GM23338 (cell line): ENCODE measurements at regions not wholly inside any gene's neighbourhood (a gene's known extent, or its start where the extent isn't known, plus 50 kb on each side); places are given as distances from the start of the nearest gene placed in this dataset.

Source experiments
- ATAC-seq: fragments of 200-7000 bp; cut with Tn5 transposase; 3 replicates; pipeline ENCODE4 v1.9.1; 2020
- DNase-seq: peaks from one replicate; pipeline ENCODE4 v3.0.0-alpha.2; 2015; ENCODE audit warnings: low spot score
- H2AFZ ChIP-seq: fragments of 200-600 bp; sonication (generic); 2 replicates; pipeline ENCODE4 v1.8.0; 2016; ENCODE audit warnings: antibody characterized with exemption, mild to moderate bottlenecking, moderate library complexity
- H3F3A ChIP-seq: fragments of 200-600 bp; sonication (generic); replicated peaks from 2 replicates; pipeline ENCODE4 v1.8.0; 2017; ENCODE audit warnings: antibody characterized with exemption, mixed run types, low read depth
- H3K27ac ChIP-seq: fragments of 200-600 bp; sonication (generic); 2 replicates; pipeline ENCODE4 v1.6.1; 2016; ENCODE audit warnings: low read depth
- H3K27me3 ChIP-seq: fragments of 200-600 bp; sonication (generic); 2 replicates; pipeline ENCODE4 v1.8.0; 2016; ENCODE audit warnings: mild to moderate bottlenecking, mixed run types, moderate library complexity; ENCODE audit not compliant: insufficient read depth
- H3K36me3 ChIP-seq: fragments of 200-600 bp; sonication (generic); 2 replicates; pipeline ENCODE4 v1.8.0; 2016; ENCODE audit warnings: mild to moderate bottlenecking; ENCODE audit not compliant: insufficient read depth
- H3K4me1 ChIP-seq: fragments of 200-600 bp; sonication (generic); 2 replicates; pipeline ENCODE4 v1.8.0; 2016; ENCODE audit warnings: mild to moderate bottlenecking, moderate library complexity; ENCODE audit not compliant: insufficient read depth
- H3K4me2 ChIP-seq: fragments of 200-600 bp; sonication (generic); 2 replicates; pipeline ENCODE4 v1.7.1; 2017; ENCODE audit warnings: mixed run types
- H3K4me3 ChIP-seq: fragments of 200-600 bp; sonication (generic); 2 replicates; pipeline ENCODE4 v1.6.1; 2016; ENCODE audit warnings: mixed run types
- H3K79me2 ChIP-seq: fragments of 200-600 bp; sonication (generic); replicated peaks from 2 replicates; pipeline ENCODE4 v1.8.0; 2017; ENCODE audit warnings: mild to moderate bottlenecking; ENCODE audit not compliant: insufficient read depth
- H3K9me2 ChIP-seq: fragments of 200-600 bp; sonication (generic); 2 replicates; pipeline ENCODE4 v1.8.0; 2017; ENCODE audit not compliant: insufficient read depth
- H4K20me1 ChIP-seq: fragments of 200-600 bp; sonication (generic); replicated peaks from 2 replicates; pipeline ENCODE4 v1.8.0; 2017; ENCODE audit warnings: mild to moderate bottlenecking; ENCODE audit not compliant: insufficient read depth
- H3K27ac Mint-ChIP-seq: 2 replicates; pipeline ENCODE4 v1.8.0; 2020; ENCODE audit warnings: inconsistent platforms, mild to moderate bottlenecking, moderate library complexity, mixed read lengths
- H3K27me3 Mint-ChIP-seq: 3 replicates; pipeline ENCODE4 v1.8.0; 2022; ENCODE audit warnings: low read depth, mild to moderate bottlenecking, moderate library complexity, mixed read lengths, inconsistent platforms; ENCODE audit not compliant: insufficient read depth, poor library complexity
- H3K36me3 Mint-ChIP-seq: 3 replicates; pipeline ENCODE4 v1.8.0; 2021; ENCODE audit warnings: low read depth, mild to moderate bottlenecking, inconsistent platforms, moderate library complexity, mixed read lengths
- H3K4me1 Mint-ChIP-seq: 3 replicates; pipeline ENCODE4 v1.8.0; 2020; ENCODE audit warnings: mild to moderate bottlenecking, inconsistent platforms, mixed read lengths
- H3K4me3 Mint-ChIP-seq: 3 replicates; pipeline ENCODE4 v1.8.0; 2021; ENCODE audit warnings: moderate library complexity, mild to moderate bottlenecking, inconsistent platforms, mixed read lengths
- H3K9me3 Mint-ChIP-seq: 3 replicates; pipeline ENCODE4 v1.8.0; 2020; ENCODE audit warnings: moderate library complexity, mild to moderate bottlenecking, inconsistent platforms, mixed read lengths
- CREB1 ChIP-seq: fragments of 250-450 bp; sonication (Bioruptor Pico); IDR thresholded peaks from 2 replicates; pipeline ENCODE4 v1.5.0; 2020; ENCODE audit warnings: low read depth, mild to moderate bottlenecking, moderate library complexity
- ETS1 ChIP-seq: IDR thresholded peaks from 2 replicates; pipeline ENCODE4 v1.6.1; 2016; ENCODE audit warnings: antibody characterized with exemption
- EZH2 ChIP-seq: fragments of 200-600 bp; sonication (generic); IDR thresholded peaks from one replicate; pipeline ENCODE4 v1.8.0; 2017; ENCODE audit warnings: antibody characterized with exemption, mild to moderate bottlenecking, low read depth; ENCODE audit not compliant: unreplicated experiment
- EZH2phosphoT487 ChIP-seq: fragments of 200-600 bp; sonication (generic); IDR thresholded peaks from one replicate; pipeline ENCODE4 v1.8.1; 2018; ENCODE audit warnings: antibody characterized with exemption; ENCODE audit not compliant: unreplicated experiment
- JUNB ChIP-seq: IDR thresholded peaks from one replicate; pipeline ENCODE4 v1.6.1; 2016; ENCODE audit warnings: antibody characterized with exemption; ENCODE audit not compliant: unreplicated experiment
- NANOG ChIP-seq: IDR thresholded peaks from 2 replicates; pipeline ENCODE4 v1.6.1; 2016; ENCODE audit warnings: antibody characterized with exemption, borderline replicate concordance
- POLR2AphosphoS5 ChIP-seq: IDR thresholded peaks from 2 replicates; pipeline ENCODE4 v1.6.1; 2016; ENCODE audit warnings: antibody characterized with exemption, low read depth
- STAT1 ChIP-seq: IDR thresholded peaks from one replicate; pipeline ENCODE4 v1.6.1; 2016; ENCODE audit warnings: antibody characterized with exemption; ENCODE audit not compliant: unreplicated experiment
- ZNF114 ChIP-seq: fragments of 250-450 bp; sonication (Bioruptor Pico); IDR thresholded peaks from 2 replicates; pipeline ENCODE4 v1.5.0; 2020; ENCODE audit warnings: mild to moderate bottlenecking, moderate library complexity
- ZNF331 ChIP-seq: fragments of 250-450 bp; sonication (Bioruptor Pico); IDR thresholded peaks from 2 replicates; pipeline ENCODE4 v1.5.0; 2020; ENCODE audit warnings: low read depth, mild to moderate bottlenecking, moderate library complexity
- TF ChIP-seq, protein P1 (sequence below): IDR thresholded peaks from one replicate; pipeline ENCODE4 v1.6.1; 2018; ENCODE audit warnings: antibody characterized with exemption; ENCODE audit not compliant: unreplicated experiment
- TF ChIP-seq, protein P2 (sequence below), 2 experiments: fragments of 200-600 bp in 1 of 2; sonication (generic) in 1 of 2; conservative IDR thresholded peaks; 2 replicates each; pipeline versions ENCODE4 v1.5.1 to v1.6.1; 2016 to 2017; ENCODE audit warnings: antibody characterized with exemption in 2 of 2, low read depth in 2 of 2, mild to moderate bottlenecking in 2 of 2, moderate library complexity in 1 of 2

- H3K27me3 Mint-ChIP-seq: peaks cover 8% of the 10 kb centered on the region
- no peaks in the 10 kb centered on the region for H3K4me1 Mint-ChIP-seq
- H3K27ac Mint-ChIP-seq: no peak overlapping the region
- no peaks in the 10 kb centered on the region for H3K36me3 Mint-ChIP-seq
- DNase-seq (no peak), ATAC-seq (no peak)
- Histone ChIP-seq H3K9me2 (0 out of 2 replicates have a peak, but pooled peaks cover 4% of the 10 kb centered on the region), H3K4me1 (no peaks in the 10 kb centered on the region), H3K79me2 (no peaks in the 10 kb centered on the region), H2AFZ (0 out of 2 replicates have a peak overlapping the region, but pooled peaks have one; percentile 59), H3K4me2 (no peak overlapping the region), H3K27me3 (no peaks in the 10 kb centered on the region), H3K27ac (no peak overlapping the region), H3F3A (no peaks in the 10 kb centered on the region), H3K4me3 (no peak overlapping the region), H4K20me1 (no peaks in the 10 kb centered on the region), H3K36me3 (no peaks in the 10 kb centered on the region)
- no peak for TF ChIP-seq CREB1 (CRISPR knock-in tag)
- TF ChIP-seq POLR2AphosphoS5: no peak
- no peak for TF ChIP-seq JUNB
- TF ChIP-seq STAT1: no peak
- TF ChIP-seq ZNF331 (CRISPR knock-in tag): no peak
- peaks cover 3% of the 10 kb centered on the region for H3K9me3 Mint-ChIP-seq
- H3K4me3 Mint-ChIP-seq: no peak overlapping the region
Observed at GRCh38 chr10:44575601-44576380, 190.9 kb upstream of the CXCL12 start.

GRCh38 chr10:44576702-44577191 lies 191.8 kb upstream of the CXCL12 start:
- Histone ChIP-seq H3K9me2 (0 out of 2 replicates have a peak, but pooled peaks cover 4% of the 10 kb centered on the region), H3K4me3 (no peak overlapping the region), H3K4me1 (no peaks in the 10 kb centered on the region), H3F3A (no peaks in the 10 kb centered on the region), H2AFZ (no peak overlapping the region), H3K79me2 (no peaks in the 10 kb centered on the region), H3K27me3 (no peaks in the 10 kb centered on the region), H3K36me3 (no peaks in the 10 kb centered on the region), H3K27ac (no peak overlapping the region), H4K20me1 (no peaks in the 10 kb centered on the region), H3K4me2 (no peak overlapping the region)
- Mint-ChIP-seq H3K27ac (no peak overlapping the region), H3K36me3 (no peaks in the 10 kb centered on the region), H3K4me3 (no peak overlapping the region), H3K27me3 (peaks cover 8% of the 10 kb centered on the region), H3K9me3 (peaks cover 3% of the 10 kb centered on the region), H3K4me1 (no peaks in the 10 kb centered on the region)
- no peak for TF ChIP-seq NANOG
- no peak for TF ChIP-seq EZH2phosphoT487
- no peak for TF ChIP-seq ZNF331 (CRISPR knock-in tag)
- TF ChIP-seq EZH2: no peak
- TF ChIP-seq STAT1: no peak
- no peak for TF ChIP-seq JUNB
- no peak for TF ChIP-seq POLR2AphosphoS5
- DNase-seq (no peak), ATAC-seq (no peak)

GRCh38 chr10:44577533-44577932 lies 192.6 kb upstream of the CXCL12 start:
- no peak for DNase-seq
- TF ChIP-seq, protein P1, sequence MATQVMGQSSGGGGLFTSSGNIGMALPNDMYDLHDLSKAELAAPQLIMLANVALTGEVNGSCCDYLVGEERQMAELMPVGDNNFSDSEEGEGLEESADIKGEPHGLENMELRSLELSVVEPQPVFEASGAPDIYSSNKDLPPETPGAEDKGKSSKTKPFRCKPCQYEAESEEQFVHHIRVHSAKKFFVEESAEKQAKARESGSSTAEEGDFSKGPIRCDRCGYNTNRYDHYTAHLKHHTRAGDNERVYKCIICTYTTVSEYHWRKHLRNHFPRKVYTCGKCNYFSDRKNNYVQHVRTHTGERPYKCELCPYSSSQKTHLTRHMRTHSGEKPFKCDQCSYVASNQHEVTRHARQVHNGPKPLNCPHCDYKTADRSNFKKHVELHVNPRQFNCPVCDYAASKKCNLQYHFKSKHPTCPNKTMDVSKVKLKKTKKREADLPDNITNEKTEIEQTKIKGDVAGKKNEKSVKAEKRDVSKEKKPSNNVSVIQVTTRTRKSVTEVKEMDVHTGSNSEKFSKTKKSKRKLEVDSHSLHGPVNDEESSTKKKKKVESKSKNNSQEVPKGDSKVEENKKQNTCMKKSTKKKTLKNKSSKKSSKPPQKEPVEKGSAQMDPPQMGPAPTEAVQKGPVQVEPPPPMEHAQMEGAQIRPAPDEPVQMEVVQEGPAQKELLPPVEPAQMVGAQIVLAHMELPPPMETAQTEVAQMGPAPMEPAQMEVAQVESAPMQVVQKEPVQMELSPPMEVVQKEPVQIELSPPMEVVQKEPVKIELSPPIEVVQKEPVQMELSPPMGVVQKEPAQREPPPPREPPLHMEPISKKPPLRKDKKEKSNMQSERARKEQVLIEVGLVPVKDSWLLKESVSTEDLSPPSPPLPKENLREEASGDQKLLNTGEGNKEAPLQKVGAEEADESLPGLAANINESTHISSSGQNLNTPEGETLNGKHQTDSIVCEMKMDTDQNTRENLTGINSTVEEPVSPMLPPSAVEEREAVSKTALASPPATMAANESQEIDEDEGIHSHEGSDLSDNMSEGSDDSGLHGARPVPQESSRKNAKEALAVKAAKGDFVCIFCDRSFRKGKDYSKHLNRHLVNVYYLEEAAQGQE: no peak
- TF ChIP-seq NANOG (no peak), ZNF114 (CRISPR knock-in tag) (no peak), EZH2 (no peak), ETS1 (no peak), STAT1 (no peak)
- TF ChIP-seq, protein P2, sequence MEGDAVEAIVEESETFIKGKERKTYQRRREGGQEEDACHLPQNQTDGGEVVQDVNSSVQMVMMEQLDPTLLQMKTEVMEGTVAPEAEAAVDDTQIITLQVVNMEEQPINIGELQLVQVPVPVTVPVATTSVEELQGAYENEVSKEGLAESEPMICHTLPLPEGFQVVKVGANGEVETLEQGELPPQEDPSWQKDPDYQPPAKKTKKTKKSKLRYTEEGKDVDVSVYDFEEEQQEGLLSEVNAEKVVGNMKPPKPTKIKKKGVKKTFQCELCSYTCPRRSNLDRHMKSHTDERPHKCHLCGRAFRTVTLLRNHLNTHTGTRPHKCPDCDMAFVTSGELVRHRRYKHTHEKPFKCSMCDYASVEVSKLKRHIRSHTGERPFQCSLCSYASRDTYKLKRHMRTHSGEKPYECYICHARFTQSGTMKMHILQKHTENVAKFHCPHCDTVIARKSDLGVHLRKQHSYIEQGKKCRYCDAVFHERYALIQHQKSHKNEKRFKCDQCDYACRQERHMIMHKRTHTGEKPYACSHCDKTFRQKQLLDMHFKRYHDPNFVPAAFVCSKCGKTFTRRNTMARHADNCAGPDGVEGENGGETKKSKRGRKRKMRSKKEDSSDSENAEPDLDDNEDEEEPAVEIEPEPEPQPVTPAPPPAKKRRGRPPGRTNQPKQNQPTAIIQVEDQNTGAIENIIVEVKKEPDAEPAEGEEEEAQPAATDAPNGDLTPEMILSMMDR (conservative IDR thresholded peaks at IDR 0.05; ENCODE audit: low read depth in 2 of 2): no peak

More at GRCh38 chr10:44577533-44577932, 192.6 kb upstream of the CXCL12 start:
- H3K4me1 Mint-ChIP-seq: no peaks in the 10 kb centered on the region
- no peaks in the 10 kb centered on the region for H3F3A ChIP-seq
- H3K4me3 ChIP-seq: no peak overlapping the region
- peaks cover 8% of the 10 kb centered on the region for H3K27me3 Mint-ChIP-seq
- H2AFZ ChIP-seq: peak overlapping the region; percentile 38; the same call in 1 of the 2 replicates
- H3K36me3 ChIP-seq: no peaks in the 10 kb centered on the region
- H3K9me3 Mint-ChIP-seq: peaks cover 3% of the 10 kb centered on the region
- no peak overlapping the region for H3K27ac Mint-ChIP-seq
- H3K36me3 Mint-ChIP-seq: no peaks in the 10 kb centered on the region
- 0 out of 2 replicates have a peak, but pooled peaks cover 2% of the 10 kb centered on the region for H3K9me2 ChIP-seq
- H3K4me2 ChIP-seq: no peak overlapping the region
- no peak overlapping the region for H3K4me3 Mint-ChIP-seq
- H4K20me1 ChIP-seq: no peaks in the 10 kb centered on the region
- H3K27ac ChIP-seq: no peak overlapping the region
- H3K27me3 ChIP-seq: no peaks in the 10 kb centered on the region
- no peak for ATAC-seq
- H3K4me1 ChIP-seq: no peaks in the 10 kb centered on the region
- no peaks in the 10 kb centered on the region for H3K79me2 ChIP-seq
